HEK293 (cell line): ENCODE measurements at regions not wholly inside any gene's neighbourhood (a gene's known extent, or its start where the extent isn't known, plus 50 kb on each side); places are given as distances from the start of the nearest gene placed in this dataset.

ENCODE experiments used
- CTCF ChIA-PET: fragments of 350-600 bp; formaldehyde crosslinking; extraction: SDS; loops from one replicate; lab custom pipeline; 2021; ENCODE audit warnings: antibody characterized with exemption; lab: Yijun Ruan, JAX
- POLR2A ChIA-PET: fragments of 300-600 bp; formaldehyde crosslinking; extraction: SDS; loops from one replicate; lab custom pipeline; 2020; ENCODE audit warnings: antibody characterized with exemption, inconsistent platforms; lab: Yijun Ruan, JAX
- H3K27ac ChIP-seq: fragments of 200-500 bp; sonication (Bioruptor generic); 2 replicates; pipeline ENCODE4 v1.5.1; 2014; ENCODE audit warnings: low read depth, low read length, control low read depth, inconsistent platforms; ENCODE audit errors: extremely low read depth
- H3K36me3 ChIP-seq, 2 experiments: fragments of 200-500 bp in 1 of 2; sonication (Bioruptor generic) in 1 of 2; 1 replicate in 1 of 2; 2 replicates in 1 of 2; pipeline ENCODE4 v1.5.1; 2014 to 2017; ENCODE audit warnings: inconsistent platforms in 2 of 2, low read length in 2 of 2; ENCODE audit not compliant: control insufficient read depth in 2 of 2, insufficient read depth in 1 of 2
- H3K4me1 ChIP-seq: fragments of 200-500 bp; sonication (Bioruptor generic); 2 replicates; pipeline ENCODE4 v1.5.1; 2014; ENCODE audit warnings: mild to moderate bottlenecking, low read length, inconsistent platforms; ENCODE audit not compliant: control insufficient read depth, insufficient read depth
- H3K4me3 ChIP-seq: 2 replicates; pipeline ENCODE4 v1.5.1; 2011; ENCODE audit warnings: low read depth, mild to moderate bottlenecking, control low read depth, low read length, moderate library complexity
- H3K9me3 ChIP-seq: fragments of 200-500 bp; sonication (Bioruptor generic); 2 replicates; pipeline ENCODE4 v1.5.1; 2014; ENCODE audit warnings: low read depth, low read length, inconsistent platforms; ENCODE audit not compliant: control insufficient read depth, insufficient read depth
- BCL11A ChIP-seq: fragments of 450-650 bp; formaldehyde crosslinking; IDR thresholded peaks from 2 replicates; pipeline ENCODE4 v1.5.1; 2016; ENCODE audit warnings: low read depth, missing biosample characterization, missing genetic modification characterization
- BCL11B ChIP-seq: fragments of 450-650 bp; formaldehyde crosslinking; IDR thresholded peaks from 2 replicates; pipeline ENCODE4 v1.5.1; 2016; ENCODE audit warnings: low read depth, missing biosample characterization, missing genetic modification characterization
- GLI4 ChIP-seq: fragments of 450-650 bp; formaldehyde crosslinking; IDR thresholded peaks from 2 replicates; pipeline ENCODE4 v1.5.1; 2016; ENCODE audit warnings: missing biosample characterization, missing genetic modification characterization
- KLF7 ChIP-seq: fragments of 450-650 bp; formaldehyde crosslinking; IDR thresholded peaks from 2 replicates; pipeline ENCODE4 v1.5.1; 2016; ENCODE audit warnings: missing biosample characterization, missing genetic modification characterization, borderline replicate concordance
- KLF8 ChIP-seq: fragments of 450-650 bp; formaldehyde crosslinking; IDR thresholded peaks from 2 replicates; pipeline ENCODE4 v1.5.1; 2016; ENCODE audit warnings: missing biosample characterization, missing genetic modification characterization
- KLF9 ChIP-seq: fragments of 450-650 bp; formaldehyde crosslinking; IDR thresholded peaks from 2 replicates; pipeline ENCODE4 v1.5.1; 2016; ENCODE audit warnings: missing biosample characterization, missing genetic modification characterization, low read depth
- PRDM1 ChIP-seq: fragments of 450-650 bp; formaldehyde crosslinking; IDR thresholded peaks from 2 replicates; pipeline ENCODE4; 2016; ENCODE audit warnings: missing biosample characterization, missing genetic modification characterization
- REPIN1 ChIP-seq: fragments of 450-650 bp; formaldehyde crosslinking; IDR thresholded peaks from 2 replicates; pipeline ENCODE4 v1.5.1; 2017; ENCODE audit warnings: missing biosample characterization, missing genetic modification characterization, low read depth
- ZNF10 ChIP-seq: fragments of 450-650 bp; formaldehyde crosslinking; IDR thresholded peaks from 2 replicates; pipeline ENCODE4 v1.5.1; 2017; ENCODE audit warnings: missing biosample characterization, missing genetic modification characterization
- ZNF114 ChIP-seq: fragments of 450-650 bp; formaldehyde crosslinking; IDR thresholded peaks from 2 replicates; pipeline ENCODE4 v1.5.0; 2017; ENCODE audit warnings: missing biosample characterization, missing genetic modification characterization
- ZNF133 ChIP-seq: fragments of 450-650 bp; formaldehyde crosslinking; IDR thresholded peaks from 2 replicates; pipeline ENCODE4 v1.5.1; 2016; ENCODE audit warnings: missing biosample characterization, missing genetic modification characterization
- ZNF146 ChIP-seq: fragments of 450-650 bp; formaldehyde crosslinking; IDR thresholded peaks from 2 replicates; pipeline ENCODE4 v1.5.1; 2016; ENCODE audit warnings: missing biosample characterization, missing genetic modification characterization
- ZNF202 ChIP-seq: fragments of 450-650 bp; formaldehyde crosslinking; IDR thresholded peaks from 2 replicates; pipeline ENCODE4 v1.5.1; 2016; ENCODE audit warnings: missing biosample characterization, missing genetic modification characterization, borderline replicate concordance
- ZNF211 ChIP-seq: fragments of 450-650 bp; formaldehyde crosslinking; IDR thresholded peaks from 2 replicates; pipeline ENCODE4 v1.5.1; 2016; ENCODE audit warnings: low read depth, missing biosample characterization, missing genetic modification characterization
- ZNF24 ChIP-seq: fragments of 450-650 bp; formaldehyde crosslinking; IDR thresholded peaks from 2 replicates; pipeline ENCODE4 v1.5.1; 2016; ENCODE audit warnings: missing biosample characterization, missing genetic modification characterization
- ZNF354C ChIP-seq: fragments of 450-650 bp; formaldehyde crosslinking; IDR thresholded peaks from 2 replicates; pipeline ENCODE4 v1.5.1; 2016; ENCODE audit warnings: missing biosample characterization, missing genetic modification characterization, low read depth, borderline replicate concordance
- ZNF37A ChIP-seq: fragments of 450-650 bp; IDR thresholded peaks from 2 replicates; pipeline ENCODE4 v1.5.1; 2018; ENCODE audit warnings: missing biosample characterization, missing genetic modification characterization
- ZNF514 ChIP-seq: fragments of 450-650 bp; formaldehyde crosslinking; IDR thresholded peaks from 2 replicates; pipeline ENCODE4 v1.5.1; 2016; ENCODE audit warnings: missing biosample characterization, missing genetic modification characterization
- ZNF548 ChIP-seq: fragments of 450-650 bp; formaldehyde crosslinking; IDR thresholded peaks from 2 replicates; pipeline ENCODE4 v1.5.1; 2016; ENCODE audit warnings: missing biosample characterization, missing genetic modification characterization
- ZNF558 ChIP-seq: fragments of 450-650 bp; formaldehyde crosslinking; IDR thresholded peaks from 2 replicates; pipeline ENCODE4 v1.5.1; 2016; ENCODE audit warnings: missing biosample characterization, missing genetic modification characterization
- ZNF600 ChIP-seq: fragments of 450-650 bp; formaldehyde crosslinking; IDR thresholded peaks from 2 replicates; pipeline ENCODE4 v1.5.1; 2016; ENCODE audit warnings: missing biosample characterization, missing genetic modification characterization
- ZNF621 ChIP-seq: fragments of 450-650 bp; formaldehyde crosslinking; IDR thresholded peaks from 2 replicates; pipeline ENCODE4 v1.5.1; 2017; ENCODE audit warnings: missing biosample characterization, missing genetic modification characterization
- ZNF677 ChIP-seq: fragments of 450-650 bp; IDR thresholded peaks from 2 replicates; pipeline ENCODE4 v1.5.0; 2018; ENCODE audit warnings: missing biosample characterization, mild to moderate bottlenecking, missing genetic modification characterization, moderate library complexity
- ZNF704 ChIP-seq: fragments of 450-650 bp; formaldehyde crosslinking; IDR thresholded peaks from 2 replicates; pipeline ENCODE4 v1.5.1; 2016; ENCODE audit warnings: missing biosample characterization, missing genetic modification characterization
- ZNF768 ChIP-seq: fragments of 450-650 bp; formaldehyde crosslinking; IDR thresholded peaks from 2 replicates; pipeline ENCODE4 v1.5.1; 2018; ENCODE audit warnings: missing biosample characterization, mild to moderate bottlenecking, missing genetic modification characterization
- ZNF785 ChIP-seq: fragments of 450-650 bp; formaldehyde crosslinking; IDR thresholded peaks from 2 replicates; pipeline ENCODE4 v1.5.1; 2016; ENCODE audit warnings: missing biosample characterization, missing genetic modification characterization
- ZNF792 ChIP-seq: fragments of 450-650 bp; formaldehyde crosslinking; IDR thresholded peaks from 2 replicates; pipeline ENCODE4 v1.5.1; 2016; ENCODE audit warnings: missing biosample characterization, missing genetic modification characterization
- ZNF843 ChIP-seq: fragments of 450-650 bp; formaldehyde crosslinking; IDR thresholded peaks from 2 replicates; pipeline ENCODE4 v1.5.1; 2016; ENCODE audit warnings: missing biosample characterization, missing genetic modification characterization
- TF ChIP-seq, protein P1 (sequence below): fragments of 450-650 bp; formaldehyde crosslinking; IDR thresholded peaks from 2 replicates; pipeline ENCODE4 v1.5.1; 2016; ENCODE audit warnings: missing biosample characterization, missing genetic modification characterization

- no peaks in the 10 kb centered on the region for H3K36me3 ChIP-seq
- H3K9me3 ChIP-seq: no peaks in the 10 kb centered on the region
- TF ChIP-seq ZNF704 (tag by site-specific recombination) (no peak), ZNF354C (tag by site-specific recombination) (no peak), KLF9 (tag by site-specific recombination) (no peak), ZNF24 (no peak)
- CTCF ChIA-PET: interaction anchor here (0.6 kb wide), 1 partner anchor 15 kb away, joined by 3 read pairs; no protein-coding TSS in a partner anchor
- H3K4me1 ChIP-seq: no peaks in the 10 kb centered on the region; the same call in 1 of the 2 replicates
- H3K4me3 ChIP-seq: no peak overlapping the region
- no peak overlapping the region for H3K27ac ChIP-seq
- POLR2A ChIA-PET: no interaction called here
These were observed 70.0 kb upstream of the SLC6A11 start for GRCh38 chr3:10746001-10746400.

- Histone ChIP-seq H3K27ac (no peak overlapping the region), H3K4me3 (no peak overlapping the region), H3K4me1 (no peaks in the 10 kb centered on the region; the same call in 1 of the 2 replicates), H3K9me3 (no peaks in the 10 kb centered on the region), H3K36me3 (no peaks in the 10 kb centered on the region)
- ChIA-PET CTCF (interaction anchor here (3.8 to 3.9 kb wide), 2 partner anchors 8 to 11 kb away, joined by 27 to 34 read pairs; no protein-coding TSS in a partner anchor), POLR2A (no interaction called here)
- TF ChIP-seq ZNF558 (tag by site-specific recombination) (no peak), ZNF146 (tag by site-specific recombination) (peak; percentile 84), ZNF768 (tag by site-specific recombination) (peak; percentile 59; the same call in 1 of the 2 replicates), ZNF677 (tag by site-specific recombination) (no peak), ZNF785 (tag by site-specific recombination) (no peak), KLF8 (tag by site-specific recombination) (no peak), ZNF514 (tag by site-specific recombination) (no peak), ZNF37A (no peak), ZNF600 (tag by site-specific recombination) (no peak)
These were observed 69.3 kb upstream of the SLC6A11 start for GRCh38 chr3:10746684-10747083.

DNA sequence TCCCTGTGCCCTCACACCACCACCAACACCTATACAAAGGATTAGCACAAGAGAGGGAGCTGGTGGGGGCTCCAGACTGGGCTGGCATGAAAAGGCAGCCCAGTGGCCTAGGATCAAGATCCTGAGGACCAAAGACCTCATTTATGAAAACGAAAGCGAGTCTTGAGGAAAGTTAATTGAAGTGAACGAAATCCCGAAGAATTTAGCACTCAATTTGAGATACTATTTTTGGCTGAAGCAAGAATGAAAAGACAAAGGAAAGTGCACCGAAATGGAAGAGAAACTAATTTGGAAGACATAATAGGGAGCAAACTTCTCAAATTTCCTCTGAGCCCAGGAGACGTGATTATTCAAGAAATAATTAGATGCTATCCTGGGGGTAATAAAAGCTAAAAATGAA, 68.7 kb upstream of the SLC6A11 start:
- CTCF ChIA-PET: interaction anchor here (0.9 to 3.9 kb wide), 6 partner anchors 8 to 198 kb away, joined by 3 to 34 read pairs (median 5); no protein-coding TSS in a partner anchor
- no peaks in the 10 kb centered on the region for H3K36me3 ChIP-seq
- no peak overlapping the region for H3K27ac ChIP-seq
- no peaks in the 10 kb centered on the region; the same call in 1 of the 2 replicates for H3K4me1 ChIP-seq
- H3K9me3 ChIP-seq: no peaks in the 10 kb centered on the region
- no peak overlapping the region for H3K4me3 ChIP-seq
- POLR2A ChIA-PET: no interaction called here
- TF ChIP-seq PRDM1 (tag by site-specific recombination) (peak; percentile 82), ZNF843 (tag by site-specific recombination) (no peak), ZNF133 (tag by site-specific recombination) (no peak), ZNF114 (no peak), ZNF211 (tag by site-specific recombination) (no peak), KLF7 (no peak)
- TF ChIP-seq, all 188 proteins: peak for 1

DNA sequence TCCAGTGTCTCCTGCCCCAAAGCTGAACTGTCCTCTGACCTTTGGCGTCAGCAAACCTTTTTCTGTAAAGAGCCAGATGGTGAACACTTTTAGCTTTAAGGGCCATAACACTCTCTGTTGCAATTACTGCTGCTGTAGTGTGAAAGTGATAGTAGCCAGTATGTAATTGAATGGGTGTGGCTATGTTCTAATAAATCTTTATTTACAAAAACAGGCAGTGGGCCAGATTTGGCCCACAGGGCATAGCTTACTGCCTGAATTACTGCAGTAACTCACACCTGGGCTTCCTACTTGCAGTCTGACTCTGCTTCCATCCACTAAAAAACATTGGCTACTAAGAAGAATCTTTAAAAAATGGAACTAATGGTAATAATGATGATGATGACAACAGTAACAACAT, 68.0 kb upstream of the SLC6A11 start:
- H3K4me1 ChIP-seq: no peaks in the 10 kb centered on the region; the same call in 1 of the 2 replicates
- no peak overlapping the region for H3K27ac ChIP-seq
- POLR2A ChIA-PET: no interaction called here
- no peaks in the 10 kb centered on the region for H3K36me3 ChIP-seq
- no peak overlapping the region for H3K4me3 ChIP-seq
- CTCF ChIA-PET: interaction anchor here (0.7 to 3.9 kb wide), 7 partner anchors 9 to 307 kb away, joined by 3 to 34 read pairs (median 5); no protein-coding TSS in a partner anchor
- H3K9me3 ChIP-seq: no peaks in the 10 kb centered on the region
- no peak for TF ChIP-seq ZNF202 (tag by site-specific recombination)
- TF ChIP-seq BCL11A: no peak
- TF ChIP-seq, protein P1, sequence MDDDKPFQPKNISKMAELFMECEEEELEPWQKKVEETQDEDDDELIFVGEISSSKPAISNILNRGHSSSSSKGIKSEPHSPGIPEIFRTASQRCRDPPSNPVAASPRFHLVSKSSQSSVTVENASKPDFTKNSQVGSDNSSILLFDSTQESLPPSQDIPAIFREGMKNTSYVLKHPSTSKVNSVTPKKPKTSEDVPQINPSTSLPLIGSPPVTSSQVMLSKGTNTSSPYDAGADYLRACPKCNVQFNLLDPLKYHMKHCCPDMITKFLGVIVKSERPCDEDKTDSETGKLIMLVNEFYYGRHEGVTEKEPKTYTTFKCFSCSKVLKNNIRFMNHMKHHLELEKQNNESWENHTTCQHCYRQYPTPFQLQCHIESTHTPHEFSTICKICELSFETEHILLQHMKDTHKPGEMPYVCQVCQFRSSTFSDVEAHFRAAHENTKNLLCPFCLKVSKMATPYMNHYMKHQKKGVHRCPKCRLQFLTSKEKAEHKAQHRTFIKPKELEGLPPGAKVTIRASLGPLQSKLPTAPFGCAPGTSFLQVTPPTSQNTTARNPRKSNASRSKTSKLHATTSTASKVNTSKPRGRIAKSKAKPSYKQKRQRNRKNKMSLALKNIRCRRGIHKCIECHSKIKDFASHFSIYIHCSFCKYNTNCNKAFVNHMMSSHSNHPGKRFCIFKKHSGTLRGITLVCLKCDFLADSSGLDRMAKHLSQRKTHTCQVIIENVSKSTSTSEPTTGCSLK (tag by site-specific recombination): no peak
- TF ChIP-seq REPIN1: no peak
- TF ChIP-seq ZNF548 (tag by site-specific recombination): no peak
- no peak for TF ChIP-seq GLI4 (tag by site-specific recombination)
- TF ChIP-seq BCL11B (tag by site-specific recombination): no peak
- TF ChIP-seq ZNF792 (tag by site-specific recombination): no peak
- no peak for TF ChIP-seq ZNF621 (tag by site-specific recombination)
- TF ChIP-seq ZNF10 (tag by site-specific recombination): no peak
